Activated T-cell treated with anti-CD3 and anti-CD28 coated beads for 24 hours (primary cell): ENCODE measurements at regions not wholly inside any gene's neighbourhood (a gene's known extent, or its start where the extent isn't known, plus 50 kb on each side); places are given as distances from the start of the nearest gene placed in this dataset.
"Not testable (repeated sequence)": the region's sequence is repeated elsewhere in the genome, so short reads cannot be mapped to it uniquely, and the experiment has no call there.

Experiments
- DNase-seq: peaks from one replicate; pipeline ENCODE4 v3.0.0-alpha.2; 2020; ENCODE audit warnings: low read depth

DNA sequence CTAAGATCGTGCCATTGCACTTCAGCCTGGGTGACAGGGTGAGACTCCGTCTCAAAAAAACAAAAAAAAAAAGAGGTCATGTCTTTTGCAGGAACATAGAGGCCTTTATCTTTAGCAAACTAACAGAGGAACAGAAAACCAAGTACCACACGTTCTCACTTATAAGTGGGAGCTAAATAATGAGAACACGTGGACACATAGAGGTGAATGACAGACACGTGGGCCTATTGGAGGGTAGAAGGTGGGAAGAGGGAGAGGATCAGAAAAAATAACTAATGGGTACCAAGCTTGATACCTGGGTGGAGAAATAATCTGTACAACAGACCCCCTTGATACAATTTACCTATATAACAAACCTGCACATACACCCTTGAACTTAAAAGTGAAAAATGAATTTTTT lies 401.4 kb upstream of the NAALADL2 start:
- no peak for DNase-seq

DNA sequence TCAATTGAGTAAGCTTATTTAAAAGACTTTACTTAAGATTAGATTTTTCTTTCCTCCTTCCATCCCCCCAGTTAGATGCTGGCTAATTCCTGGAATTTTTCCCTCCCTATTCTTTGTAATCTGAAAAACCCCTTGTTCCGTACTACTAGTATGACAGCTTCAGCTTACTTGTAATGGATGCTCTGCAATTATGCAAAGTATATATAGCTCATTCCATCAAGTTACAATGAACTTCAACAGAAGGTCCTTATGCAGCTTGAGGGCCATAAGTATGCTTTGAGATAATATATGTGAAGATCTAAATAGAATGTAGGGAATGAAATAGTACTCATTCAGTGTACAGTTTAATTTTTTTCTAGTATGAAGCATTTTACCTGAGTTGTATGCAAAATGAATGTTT lies 398.3 kb upstream of the NAALADL2 start:
- no peak for DNase-seq

DNA sequence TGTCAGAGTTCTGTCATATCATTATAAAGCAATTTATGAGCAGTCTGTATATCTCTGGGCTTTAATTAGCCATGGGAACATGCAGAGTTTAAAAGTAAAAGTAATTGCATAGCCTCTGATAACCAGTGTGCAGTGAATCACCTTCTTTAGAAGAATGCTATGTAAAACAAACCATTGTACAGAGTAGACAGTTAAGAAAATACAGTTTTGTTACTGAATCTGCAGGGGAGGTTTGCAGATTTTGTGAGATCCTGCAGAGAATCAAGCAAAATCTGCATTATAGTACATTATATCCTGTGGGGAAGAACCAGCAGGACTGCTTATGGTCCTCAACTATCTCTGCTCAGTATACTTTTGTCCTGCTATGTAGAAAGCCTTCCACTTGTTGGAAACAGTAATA lies 396.2 kb upstream of the NAALADL2 start:
- no peak for DNase-seq

DNA sequence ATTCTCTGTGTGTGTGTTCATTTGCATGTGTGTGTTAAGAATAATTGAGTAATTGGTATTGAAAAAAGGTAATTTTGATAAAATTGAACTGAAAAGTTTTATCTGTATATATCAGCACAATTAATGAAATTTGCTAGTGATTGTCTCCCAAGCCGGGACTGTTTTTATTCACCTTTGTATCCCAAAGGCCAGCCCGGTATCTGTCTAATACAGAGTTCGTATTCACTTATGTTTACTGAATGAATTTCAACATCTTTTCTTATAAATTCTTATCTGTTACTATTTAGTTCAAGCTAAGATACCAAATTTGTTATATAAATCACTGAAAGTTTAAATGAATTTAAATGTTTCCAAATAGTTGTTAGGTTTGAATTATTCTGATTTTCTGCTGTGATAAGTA lies 394.0 kb upstream of the NAALADL2 start:
- DNase-seq = no peak

DNA sequence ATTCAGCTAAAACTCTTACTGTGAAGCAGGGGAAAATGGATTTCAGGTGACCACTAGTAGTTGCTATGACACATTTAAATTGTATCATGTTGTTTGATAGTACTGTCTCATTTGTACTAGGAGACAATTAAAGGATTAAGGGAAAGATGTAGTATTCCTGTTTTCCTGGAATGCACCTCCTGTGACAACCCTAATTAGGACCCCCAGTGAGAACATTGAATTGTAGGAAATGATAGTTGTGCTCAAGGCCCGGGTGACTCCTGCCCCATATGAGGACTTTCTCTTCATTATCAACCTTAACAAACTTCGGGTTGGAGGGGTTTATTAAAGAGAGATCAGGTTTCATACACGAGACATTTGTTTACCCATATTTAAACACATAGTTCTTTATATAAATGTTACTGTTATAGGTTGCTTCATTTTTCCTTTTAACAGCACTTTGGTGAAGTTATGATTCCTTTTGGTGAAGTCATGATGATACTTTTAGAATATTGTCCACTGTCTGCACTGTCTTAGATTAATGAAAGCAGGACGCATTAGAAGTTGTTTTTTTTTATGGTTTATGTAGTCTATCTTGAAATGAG lies 392.6 kb upstream of the NAALADL2 start:
- no peak for DNase-seq

DNA sequence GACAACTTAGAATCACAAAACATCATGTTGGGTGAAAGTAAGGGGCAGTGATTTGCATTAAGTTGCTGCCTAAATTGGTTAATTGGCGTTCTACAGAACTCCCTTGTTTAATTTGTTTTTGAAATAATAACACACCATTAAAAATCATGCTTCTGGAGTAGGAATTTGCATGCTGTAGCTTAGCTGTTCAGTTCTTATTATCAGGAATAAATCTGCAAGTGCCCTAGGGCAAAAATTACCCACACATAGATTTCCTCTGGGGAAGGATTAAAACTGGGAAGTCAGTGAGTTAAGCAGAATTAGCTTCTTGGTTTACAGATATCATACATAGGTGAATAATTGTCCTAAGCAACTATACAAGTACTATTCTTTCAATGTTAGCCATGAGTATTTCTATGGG lies 381.6 kb upstream of the NAALADL2 start:
- DNase-seq = no peak

DNA sequence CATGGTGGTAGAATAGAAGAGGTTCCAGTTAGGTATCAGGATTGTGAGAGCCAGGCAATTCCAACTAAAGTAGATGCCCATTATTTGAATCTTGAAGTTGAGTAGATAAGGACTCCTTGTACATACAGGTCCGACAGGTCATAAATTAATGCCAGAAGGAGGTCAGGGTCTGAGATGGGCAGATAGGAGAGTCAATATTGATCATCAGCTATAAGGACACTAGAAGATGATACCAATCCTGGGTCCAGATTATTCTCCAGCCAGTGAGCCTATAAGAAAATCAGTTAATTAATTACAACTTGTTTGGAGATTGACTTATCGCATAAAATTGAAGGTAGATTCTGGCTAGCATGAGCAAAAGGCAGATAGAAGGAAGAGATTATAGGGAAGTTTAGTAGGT lies 378.4 kb upstream of the NAALADL2 start:
- DNase-seq = no peak

DNA sequence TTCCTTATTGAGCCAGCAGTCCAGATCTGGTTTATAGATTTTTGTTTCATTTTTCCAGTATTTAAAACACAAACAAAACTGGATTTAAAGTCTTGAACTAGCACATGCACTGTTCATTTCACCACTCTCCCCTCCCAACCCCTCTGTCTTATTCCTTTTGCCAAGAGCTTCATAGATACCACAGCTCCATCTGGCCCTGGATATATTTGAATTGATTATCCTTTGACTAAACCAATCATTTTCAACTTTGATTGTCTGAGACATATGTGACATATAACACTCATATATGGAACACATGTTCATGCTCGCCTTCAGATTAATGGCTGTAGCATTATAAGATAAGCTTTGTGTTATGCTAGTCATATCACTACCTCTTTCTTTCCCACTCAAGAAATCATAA lies 376.6 kb upstream of the NAALADL2 start:
- no peak for DNase-seq

DNA sequence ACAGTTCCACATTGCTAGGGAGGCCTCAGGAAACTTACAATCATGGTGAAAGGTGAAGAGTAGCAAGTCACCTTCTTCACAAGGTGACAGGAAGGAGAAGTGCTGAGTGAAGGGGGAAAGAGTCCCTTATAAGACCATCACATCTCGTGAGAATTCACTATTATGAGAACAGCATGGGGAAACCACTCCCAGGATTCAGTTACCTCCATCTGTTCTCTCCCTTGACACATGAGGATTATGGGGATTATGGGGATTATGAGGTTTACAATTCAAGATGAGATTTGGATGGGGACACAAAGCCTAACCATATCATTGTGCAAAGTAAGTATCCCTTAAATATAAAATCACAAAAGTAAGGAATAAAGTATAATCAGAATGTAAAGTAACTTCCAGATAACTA lies 375.9 kb upstream of the NAALADL2 start:
- no peak for DNase-seq

DNA sequence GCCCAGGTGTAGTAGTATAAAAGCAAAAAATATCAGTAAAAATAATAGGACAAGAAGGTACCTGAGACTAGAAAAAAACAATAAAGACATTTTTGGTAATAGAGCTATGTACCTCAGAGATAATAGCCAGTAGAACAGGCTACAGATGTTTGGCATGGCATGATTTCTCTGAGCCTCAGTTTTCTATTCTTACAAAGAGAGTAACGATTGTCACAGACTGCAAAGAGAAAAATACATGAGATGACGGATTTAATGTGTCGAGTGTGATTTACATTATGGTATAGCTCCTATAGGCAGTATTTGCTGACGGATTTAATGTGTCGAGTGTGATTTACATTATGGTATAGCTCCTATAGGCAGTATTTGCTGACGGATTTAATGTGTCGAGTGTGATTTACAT lies 375.3 kb upstream of the NAALADL2 start:
- DNase-seq = not testable (repeated sequence)

DNA sequence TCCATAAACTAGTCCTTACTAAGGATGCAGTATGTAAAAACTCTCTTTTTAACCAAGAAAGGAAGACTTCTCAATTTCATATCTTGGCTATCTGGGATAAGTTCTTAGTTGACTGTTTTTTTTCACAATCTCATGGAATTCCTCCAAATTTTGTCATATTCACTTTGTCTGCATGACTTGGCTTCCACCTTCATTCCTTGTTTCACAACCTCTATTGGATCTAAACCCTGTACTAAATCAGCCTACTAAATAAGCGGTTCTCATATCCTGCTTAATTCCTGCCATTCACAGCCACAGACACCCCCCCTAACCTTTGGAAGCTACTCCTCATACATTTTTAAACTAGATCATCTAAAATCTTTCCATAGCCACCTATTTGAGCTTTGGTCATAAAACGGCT lies 370.6 kb upstream of the NAALADL2 start:
- no peak for DNase-seq

DNA sequence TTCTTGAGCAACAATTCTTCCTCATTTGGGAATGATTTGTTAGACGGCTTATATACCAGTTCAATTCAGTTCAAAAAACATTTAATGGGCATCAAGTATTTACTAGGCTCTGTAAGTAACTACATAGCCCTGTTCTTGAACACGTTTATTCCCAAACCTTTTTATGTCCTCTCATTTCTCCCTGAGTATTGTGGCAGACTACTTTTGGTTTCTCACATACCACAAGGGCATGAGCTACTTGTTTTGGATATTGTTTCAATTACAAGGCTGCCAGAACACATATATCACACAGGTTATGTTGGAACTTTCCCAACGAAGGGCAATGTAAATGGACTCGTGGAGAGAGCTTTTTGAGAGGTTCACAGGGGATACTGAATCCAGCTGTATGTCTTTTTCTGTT lies 363.8 kb upstream of the NAALADL2 start:
- no peak for DNase-seq

DNA sequence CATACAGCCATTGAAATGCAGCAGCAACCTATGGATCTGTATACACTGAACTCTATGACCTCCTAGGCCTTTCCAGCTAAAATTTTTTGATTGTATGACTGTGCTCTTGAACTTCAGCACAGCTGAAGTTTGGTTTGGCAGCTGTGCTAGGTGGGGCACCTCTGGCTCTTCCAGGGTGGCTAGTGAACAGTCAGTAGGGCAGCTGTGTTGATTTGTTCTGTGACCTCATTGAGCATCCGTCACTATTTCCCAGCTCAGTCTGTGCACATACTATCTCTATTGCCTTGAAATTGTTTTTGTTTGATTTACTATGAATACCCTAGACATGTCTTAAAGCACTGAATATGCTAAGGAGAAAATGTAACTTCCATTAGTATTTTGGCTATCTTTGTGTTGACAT lies 363.2 kb upstream of the NAALADL2 start:
- no peak for DNase-seq

DNA sequence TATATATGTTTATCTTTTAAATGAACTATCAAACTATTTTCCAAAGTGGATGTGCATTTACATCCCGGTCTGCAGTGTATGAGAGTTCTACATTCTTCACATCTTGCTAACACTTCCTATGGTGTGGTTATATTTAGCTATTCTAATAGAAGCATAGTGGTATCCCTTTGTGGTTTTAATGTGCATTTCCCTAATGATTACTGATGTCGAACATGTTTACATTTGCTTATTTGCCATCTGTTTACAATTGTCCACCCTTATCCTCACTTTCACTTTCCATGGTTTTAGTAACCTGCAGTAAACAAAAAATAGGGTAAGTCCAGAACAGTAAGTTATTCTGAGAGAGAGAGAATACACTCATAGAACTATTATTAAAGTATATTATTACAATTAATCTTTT lies 360.5 kb upstream of the NAALADL2 start:
- DNase-seq = no peak

DNA sequence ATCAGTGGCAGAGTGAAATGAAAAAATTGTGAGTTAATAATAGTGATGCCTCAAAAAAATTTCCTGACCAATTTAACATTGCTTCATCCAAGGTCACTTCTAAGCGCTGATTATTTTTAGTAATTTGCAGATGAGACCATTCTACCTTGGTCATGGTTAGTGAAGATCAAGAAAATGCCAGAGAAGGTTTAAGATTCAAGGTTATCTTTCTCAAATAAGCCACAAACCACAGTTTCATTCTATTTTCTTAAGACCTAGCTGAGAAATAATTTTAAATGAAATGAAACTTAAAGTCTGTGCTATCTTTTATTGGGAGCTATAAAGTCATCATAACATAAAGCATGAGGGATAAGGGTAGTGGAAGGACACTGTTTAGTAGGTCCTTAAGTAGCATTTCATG lies 353.9 kb upstream of the NAALADL2 start:
- no peak for DNase-seq

DNA sequence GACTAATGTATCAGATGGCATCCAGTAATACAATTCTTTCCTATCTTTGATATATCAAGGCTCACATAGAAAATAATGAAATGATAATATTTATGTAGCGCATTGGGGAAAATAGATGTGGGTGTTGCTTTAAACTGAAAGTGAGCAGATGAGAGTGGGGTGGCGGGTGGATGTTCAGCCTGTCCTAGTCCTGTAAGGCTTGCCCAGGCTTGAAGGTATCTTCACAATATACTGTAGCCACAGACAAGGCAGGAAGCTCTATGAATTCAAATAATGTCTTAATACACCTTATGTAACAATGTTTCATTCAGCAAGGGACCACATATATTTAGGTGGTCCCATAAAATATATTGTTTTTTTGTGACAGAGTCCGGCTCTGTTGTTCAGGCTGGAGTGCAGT lies 334.9 kb upstream of the NAALADL2 start:
- DNase-seq = no peak

DNA sequence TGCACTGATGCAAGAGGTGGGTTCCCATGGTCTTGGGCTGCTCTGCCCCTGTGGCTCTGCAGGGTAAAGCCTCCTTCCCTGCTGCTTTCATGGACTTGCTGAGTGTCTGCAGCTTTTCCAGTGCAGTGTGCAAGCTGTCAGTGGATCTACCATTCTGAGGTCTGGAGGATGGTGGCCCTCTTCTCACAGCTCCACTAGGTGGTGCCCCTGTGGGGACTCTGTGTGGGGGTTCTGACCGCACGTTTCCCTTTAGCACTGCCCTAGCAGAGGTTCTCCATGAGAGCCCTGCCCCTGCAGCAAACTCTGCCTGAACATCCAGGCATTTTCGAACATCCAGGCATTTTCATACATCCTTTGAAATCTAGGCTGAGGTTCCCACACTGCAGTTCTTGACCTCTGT lies 329.8 kb upstream of the NAALADL2 start:
- no peak for DNase-seq

DNA sequence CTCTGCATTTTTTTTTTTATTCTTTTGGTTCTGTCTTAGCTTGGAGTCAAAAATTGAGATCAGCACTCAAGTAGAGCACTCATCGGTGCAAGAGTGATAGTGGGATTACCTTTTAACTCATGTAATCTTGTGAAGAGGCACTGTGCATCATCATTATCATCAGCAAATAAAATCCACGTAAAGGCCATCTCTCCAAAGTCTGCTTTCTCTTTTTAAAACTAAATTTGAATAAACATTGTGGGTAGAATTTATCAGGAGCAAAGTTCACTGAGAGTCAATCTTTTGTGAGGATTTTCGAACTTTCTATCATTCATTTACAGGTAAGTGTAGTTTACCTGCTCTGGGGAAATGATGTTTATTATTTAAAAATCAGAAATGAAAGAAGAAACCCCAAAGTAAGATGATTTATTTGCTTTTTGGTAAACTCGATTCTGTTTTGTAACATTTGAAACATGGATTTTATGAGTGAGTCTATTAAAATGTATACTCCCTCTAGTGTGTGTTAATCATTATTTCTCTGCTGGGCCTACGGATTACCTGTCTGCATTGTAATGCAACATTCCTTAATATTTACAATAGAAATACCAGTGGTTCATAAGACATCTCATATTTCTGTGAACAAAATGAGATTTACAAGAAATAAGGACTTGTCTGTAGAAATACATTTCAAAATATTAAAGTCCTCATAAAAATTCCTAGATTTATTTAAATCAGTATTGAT lies 327.7 kb upstream of the NAALADL2 start:
- no peak for DNase-seq

DNA sequence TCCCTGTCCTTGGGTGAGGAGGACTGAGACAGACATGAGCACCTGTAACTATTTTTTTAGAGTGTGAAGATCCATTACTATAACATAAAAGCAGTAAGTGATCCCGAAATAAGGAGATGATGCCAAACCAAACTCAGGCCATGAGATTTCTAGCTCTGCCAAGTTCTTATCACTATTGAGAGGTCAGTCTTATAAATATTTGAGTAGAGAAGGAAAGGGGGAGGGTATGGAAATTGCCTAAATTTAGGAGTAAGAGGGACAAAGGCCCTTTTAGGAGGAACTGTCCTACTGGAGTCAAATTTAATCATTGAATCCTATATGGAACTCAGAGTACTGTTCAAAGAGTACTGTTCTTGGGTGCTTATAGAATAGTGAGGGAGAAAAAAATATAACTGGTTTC lies 326.9 kb upstream of the NAALADL2 start:
- DNase-seq = no peak

DNA sequence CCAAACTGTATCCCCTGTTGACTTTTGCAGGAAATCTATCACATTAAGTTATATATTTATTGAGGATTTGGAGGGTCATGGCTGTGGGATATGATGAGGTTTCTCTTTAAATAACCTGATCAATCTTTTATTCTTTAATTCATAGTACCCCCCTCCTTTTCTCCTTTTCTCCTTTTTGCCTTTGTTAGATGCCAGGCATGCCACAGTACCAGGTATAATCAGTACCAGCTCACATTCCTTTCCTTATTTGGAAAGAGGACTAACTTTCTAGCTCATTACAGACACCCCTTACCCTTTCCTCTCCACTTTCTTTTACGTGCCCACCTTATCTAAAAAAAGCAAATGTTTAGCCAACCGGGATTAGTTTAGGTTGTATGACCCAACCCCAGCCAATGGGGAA lies 326.4 kb upstream of the NAALADL2 start:
- no peak for DNase-seq

DNA sequence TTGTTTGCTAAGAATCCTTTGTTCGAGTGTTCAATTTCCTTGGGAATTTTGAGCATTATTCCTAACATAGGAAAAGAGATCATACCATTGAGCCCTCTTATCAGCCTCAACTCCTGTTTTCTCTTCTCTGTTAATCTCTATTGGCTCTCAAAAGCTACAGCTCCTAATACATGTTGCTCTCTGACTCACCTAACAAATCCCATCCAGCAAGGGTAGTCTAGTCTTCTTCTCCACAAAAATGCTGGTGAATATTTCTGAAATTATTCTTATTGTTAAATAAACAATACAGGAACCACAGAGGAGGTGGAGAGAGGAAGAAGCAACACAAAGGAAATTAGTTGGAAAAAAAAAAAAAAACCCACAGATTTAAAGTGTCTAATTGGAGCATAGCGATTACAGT lies 325.8 kb upstream of the NAALADL2 start:
- no peak for DNase-seq

DNA sequence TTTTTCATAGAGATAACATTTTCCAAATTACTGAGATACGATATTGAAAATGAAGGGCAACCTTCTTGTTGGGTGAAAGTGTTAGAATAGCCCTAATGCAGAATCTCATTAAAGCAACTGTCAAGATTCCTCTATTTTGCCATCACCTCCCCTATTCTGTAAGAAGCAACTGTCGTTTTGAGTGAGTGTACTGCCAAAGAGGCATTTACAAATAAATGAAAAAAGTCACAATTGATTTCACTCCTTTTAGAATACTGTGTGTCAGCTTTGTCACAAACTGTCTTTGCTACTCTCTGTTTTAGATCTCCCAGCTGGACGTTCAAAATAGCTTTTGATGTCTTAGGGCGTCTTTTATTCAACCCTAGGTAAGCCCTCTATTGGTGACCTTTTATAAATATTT lies 322.8 kb upstream of the NAALADL2 start:
- DNase-seq = no peak

DNA sequence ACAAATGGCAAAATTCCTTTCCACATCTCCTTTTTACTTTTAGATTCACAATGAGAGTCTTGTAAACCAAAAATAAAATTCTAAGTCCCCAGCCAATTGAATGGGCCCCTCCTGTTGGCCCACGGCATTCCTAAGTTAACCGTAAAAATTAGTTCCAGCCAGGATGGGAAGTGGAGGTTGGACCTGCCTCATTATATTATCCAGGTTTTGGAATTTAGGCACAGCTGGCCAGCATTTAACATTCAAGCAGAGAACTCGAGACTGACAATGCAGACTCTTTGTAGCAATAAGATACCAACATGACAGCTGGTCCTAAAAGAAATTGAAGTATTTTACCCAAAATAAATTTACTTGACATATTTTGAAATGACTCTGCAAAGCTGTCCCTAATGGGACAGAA lies 321.0 kb upstream of the NAALADL2 start:
- DNase-seq = no peak

DNA sequence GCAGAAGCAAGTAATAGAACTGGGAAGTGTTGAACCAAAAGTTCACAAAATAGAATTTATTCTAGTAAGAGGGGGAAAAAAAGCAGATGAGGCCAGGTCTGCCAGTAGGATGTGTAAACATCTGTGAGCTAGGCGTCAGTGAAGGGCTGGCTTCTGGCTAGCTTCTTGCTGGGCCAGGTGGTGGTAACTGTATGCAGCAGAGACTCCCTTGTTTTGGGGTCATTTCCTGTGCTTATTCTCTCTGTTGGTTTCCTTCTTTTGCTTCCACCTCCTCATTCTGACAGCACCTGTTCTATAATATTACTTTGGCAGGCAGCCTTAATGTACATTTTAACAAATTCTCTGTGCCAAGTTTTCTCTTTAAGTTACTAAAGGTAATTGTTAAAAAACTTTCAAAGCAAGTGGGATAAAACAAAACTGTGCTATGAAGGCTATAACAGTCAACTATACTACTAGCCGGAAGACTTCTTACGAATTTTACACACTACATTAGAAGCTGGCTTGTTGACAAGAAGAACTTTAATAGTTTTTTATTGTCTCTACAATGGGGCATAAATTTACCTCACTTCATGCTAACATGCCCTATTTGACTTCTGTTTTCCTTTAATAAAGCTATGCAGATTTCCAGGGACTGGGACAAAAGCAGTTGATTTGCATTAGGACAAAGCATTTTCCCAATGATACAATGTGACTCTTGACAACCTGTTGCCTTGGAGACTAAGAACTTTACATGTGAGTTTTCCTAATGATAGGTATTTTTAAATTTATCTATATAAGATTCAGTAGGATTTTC lies 318.8 kb upstream of the NAALADL2 start:
- DNase-seq = no peak
